22Rv1 (cell line): ENCODE measurements at regions not wholly inside any gene's neighbourhood (a gene's known extent, or its start where the extent isn't known, plus 50 kb on each side); places are given as distances from the start of the nearest gene placed in this dataset.

Experiments
- H3K27ac ChIP-seq: fragments of 450-650 bp; 2 replicates; pipeline ENCODE4 v1.5.1; 2017
- ZFX ChIP-seq: fragments of 450-650 bp; IDR thresholded peaks from 2 replicates; pipeline ENCODE4 v1.6.1; 2017; ENCODE audit warnings: antibody characterized with exemption, borderline replicate concordance
- TF ChIP-seq, protein P1 (sequence below): fragments of 450-650 bp; IDR thresholded peaks from 2 replicates; pipeline ENCODE4 v1.5.1; 2017; ENCODE audit warnings: mild to moderate bottlenecking

DNA sequence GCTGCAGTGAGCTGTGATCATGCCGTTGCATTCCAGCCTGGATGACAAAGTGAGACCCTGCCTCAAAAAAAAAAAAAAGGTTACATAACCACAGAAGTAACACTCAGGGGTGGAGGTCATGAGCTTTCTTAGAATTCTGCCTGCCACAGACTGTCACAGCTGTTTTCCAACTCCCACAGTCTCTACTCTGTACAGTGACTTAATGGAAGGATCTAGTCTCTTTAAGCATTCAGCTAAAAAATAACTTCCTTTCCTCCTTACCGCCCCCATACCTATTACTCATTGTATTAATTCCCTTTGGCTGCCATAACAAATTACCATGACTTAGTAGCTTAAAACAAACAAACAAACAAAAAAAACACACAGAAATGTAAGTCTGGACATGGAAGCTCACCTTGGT is 99.6 kb upstream of the UBE2E1 start:
- TF ChIP-seq, protein P1, sequence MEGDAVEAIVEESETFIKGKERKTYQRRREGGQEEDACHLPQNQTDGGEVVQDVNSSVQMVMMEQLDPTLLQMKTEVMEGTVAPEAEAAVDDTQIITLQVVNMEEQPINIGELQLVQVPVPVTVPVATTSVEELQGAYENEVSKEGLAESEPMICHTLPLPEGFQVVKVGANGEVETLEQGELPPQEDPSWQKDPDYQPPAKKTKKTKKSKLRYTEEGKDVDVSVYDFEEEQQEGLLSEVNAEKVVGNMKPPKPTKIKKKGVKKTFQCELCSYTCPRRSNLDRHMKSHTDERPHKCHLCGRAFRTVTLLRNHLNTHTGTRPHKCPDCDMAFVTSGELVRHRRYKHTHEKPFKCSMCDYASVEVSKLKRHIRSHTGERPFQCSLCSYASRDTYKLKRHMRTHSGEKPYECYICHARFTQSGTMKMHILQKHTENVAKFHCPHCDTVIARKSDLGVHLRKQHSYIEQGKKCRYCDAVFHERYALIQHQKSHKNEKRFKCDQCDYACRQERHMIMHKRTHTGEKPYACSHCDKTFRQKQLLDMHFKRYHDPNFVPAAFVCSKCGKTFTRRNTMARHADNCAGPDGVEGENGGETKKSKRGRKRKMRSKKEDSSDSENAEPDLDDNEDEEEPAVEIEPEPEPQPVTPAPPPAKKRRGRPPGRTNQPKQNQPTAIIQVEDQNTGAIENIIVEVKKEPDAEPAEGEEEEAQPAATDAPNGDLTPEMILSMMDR, result no peak
- no peak for TF ChIP-seq ZFX
- H3K27ac ChIP-seq, result no peak overlapping the region

DNA sequence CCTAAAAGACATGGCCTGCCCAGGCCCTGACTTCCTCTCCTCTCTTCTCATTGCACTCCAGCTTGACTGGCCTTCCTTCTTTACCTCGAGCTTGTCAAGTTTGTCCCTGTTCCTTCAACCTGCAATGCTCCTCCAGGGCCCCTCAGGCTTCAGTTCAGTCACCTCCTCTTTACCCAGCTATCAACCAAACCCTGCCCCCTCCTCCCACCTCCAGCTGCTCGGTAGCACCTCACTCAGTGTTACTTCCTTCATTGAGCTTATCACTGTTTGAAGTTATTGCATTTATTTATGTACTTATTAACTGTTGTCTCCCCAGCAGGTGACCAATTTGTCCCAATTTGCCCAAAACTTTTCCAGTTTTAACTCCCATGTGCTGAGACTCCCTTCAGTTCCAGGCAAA is 95.8 kb upstream of the UBE2E1 start:
- TF ChIP-seq, protein P1, result no peak
- no peak for TF ChIP-seq ZFX

DNA sequence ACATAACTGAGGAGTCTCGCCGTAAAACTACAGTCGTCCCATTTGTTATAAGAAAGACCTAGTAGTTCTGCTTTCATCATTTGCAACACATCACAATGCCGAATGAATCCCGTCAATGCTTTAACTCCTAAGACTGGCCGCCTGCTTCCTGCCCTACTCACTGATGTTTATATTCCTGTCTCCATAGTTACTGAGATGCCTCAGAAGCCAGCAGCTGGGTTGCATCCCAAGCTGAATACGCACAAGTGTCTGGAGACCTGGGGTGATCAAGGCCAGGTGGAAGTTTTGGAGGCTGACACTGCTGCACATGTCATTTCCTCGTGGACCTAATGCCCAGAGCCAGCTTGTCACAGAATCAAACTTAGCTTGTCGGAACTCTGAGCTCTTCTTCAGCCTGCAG is 95.2 kb upstream of the UBE2E1 start:
- TF ChIP-seq ZFX, result no peak
- TF ChIP-seq, protein P1, result no peak
- no peak overlapping the region for H3K27ac ChIP-seq

More for the DNA sequence above, 95.8 kb upstream of the UBE2E1 start:
- H3K27ac ChIP-seq, result no peak overlapping the region

DNA sequence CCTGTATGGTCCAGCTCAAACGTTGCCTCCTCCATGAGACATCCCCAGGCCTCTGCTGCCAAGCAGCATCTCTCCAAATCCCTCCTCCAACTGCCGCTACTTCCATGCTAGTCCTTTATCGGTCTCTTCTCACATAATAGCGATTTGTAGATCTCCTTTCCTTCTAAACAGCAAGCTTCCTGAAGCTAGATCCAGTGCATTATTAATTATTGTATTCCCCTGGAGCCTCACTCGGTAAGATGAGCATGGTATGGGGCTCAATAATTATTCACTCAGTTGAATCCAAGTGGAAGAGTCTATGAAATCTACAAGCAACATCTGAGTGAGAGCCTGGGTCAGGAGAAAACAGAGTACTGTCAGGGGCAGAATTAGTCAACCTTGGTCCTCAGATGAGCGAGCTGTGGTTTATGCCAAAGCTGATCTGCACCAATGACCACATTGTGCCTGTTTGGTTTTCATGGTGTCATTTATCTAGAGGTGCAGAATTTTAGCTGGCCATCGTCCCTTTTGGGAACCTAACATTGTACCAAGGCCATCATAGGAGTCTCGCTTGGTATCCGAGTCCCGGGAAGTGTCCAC is 93.8 kb upstream of the UBE2E1 start:
- TF ChIP-seq ZFX, result no peak
- TF ChIP-seq, protein P1, result no peak
- H3K27ac ChIP-seq, result no peak overlapping the region

DNA sequence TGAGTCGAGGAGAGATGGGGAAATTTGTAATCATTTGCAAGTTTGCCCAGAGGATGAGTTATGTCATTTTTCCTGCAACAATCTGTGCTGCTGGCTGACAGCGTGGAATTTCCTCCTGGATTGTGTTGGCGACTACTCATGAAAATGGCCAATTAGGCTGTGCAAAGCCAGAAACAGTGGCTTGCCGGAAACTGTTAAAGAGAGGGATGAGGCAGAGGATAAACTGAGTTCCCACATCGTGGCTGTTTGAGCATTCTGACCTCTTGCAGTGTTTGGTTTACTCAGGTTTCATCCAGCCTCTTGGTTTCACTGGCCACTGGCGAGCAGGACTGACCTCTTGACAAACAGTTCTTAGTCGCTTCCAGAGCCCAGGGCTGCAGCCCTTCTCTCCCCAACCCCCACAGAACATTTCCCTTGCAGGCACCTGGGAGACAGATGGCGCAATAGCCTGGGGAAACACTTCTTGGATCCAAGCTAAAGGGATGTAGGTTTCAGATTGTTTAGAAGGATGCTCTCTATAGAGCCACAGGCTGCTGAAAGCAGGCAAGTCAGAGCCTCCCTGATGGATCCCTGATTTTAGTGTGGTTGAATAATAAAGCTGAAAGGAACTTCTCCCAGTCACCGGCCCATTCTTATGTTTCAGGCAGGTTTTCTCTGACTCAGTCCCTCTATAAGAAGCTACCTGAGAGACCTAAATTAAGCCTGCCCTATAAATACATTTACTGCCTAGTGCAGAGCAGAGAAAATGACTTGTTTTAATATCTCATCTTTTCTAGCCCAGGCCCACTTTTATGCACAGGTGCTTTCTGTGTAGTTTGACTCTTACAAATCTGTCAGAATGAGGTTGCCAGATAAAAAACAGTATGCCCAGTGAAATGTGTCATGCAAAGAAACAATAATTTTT is 92.8 kb upstream of the UBE2E1 start:
- TF ChIP-seq ZFX, result no peak

DNA sequence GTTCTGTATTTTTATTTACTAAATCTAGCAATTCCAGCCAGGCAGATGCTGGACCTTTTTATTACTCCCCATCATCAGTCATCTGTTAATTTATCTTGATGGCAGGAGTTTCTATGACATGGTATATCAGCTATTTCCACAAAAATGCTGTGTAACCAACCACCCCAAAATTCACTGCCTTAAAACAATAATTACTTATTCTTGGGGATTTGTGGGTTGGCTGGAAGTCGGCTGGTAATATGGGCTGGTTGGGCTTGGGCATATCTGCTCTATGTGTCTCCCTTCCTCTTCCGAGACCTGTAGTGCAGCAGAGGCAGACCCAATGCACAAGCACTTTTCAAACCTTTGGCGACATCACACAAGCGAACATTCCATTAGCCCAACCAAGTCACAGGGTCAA is 92.1 kb upstream of the UBE2E1 start:
- H3K27ac ChIP-seq, result no peak overlapping the region
- no peak for TF ChIP-seq ZFX
- TF ChIP-seq, protein P1, result no peak

More for the DNA sequence above, 92.8 kb upstream of the UBE2E1 start:
- H3K27ac ChIP-seq, result no peak overlapping the region

DNA sequence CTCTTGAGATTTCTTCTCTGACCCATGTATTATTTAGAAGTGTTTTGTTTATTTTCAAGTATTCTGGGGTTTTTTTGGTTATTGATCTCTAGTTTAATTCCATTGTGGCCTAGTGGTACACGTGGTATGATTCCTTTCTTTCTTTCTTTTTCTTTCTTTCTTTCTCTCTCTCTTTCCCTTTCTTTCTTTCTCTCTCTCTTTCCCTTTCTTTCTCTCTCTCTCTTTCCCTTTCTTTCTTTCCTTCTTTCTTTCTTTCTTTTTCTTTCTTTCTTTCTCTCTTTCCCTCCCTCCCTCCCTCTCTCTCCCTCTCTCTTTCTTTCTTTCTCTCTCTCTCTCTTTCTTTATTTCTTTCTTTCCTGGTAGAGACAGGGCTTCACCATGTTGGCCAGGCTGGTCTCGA is 85.7 kb upstream of the UBE2E1 start:
- H3K27ac ChIP-seq, result no peak overlapping the region

More for the DNA sequence above, 85.7 kb upstream of the UBE2E1 start:
- TF ChIP-seq, protein P1, result no peak
- TF ChIP-seq ZFX, result no peak
